SK-N-SH (cell line): ENCODE measurements at regions not wholly inside any gene's neighbourhood (a gene's known extent, or its start where the extent isn't known, plus 50 kb on each side); places are given as distances from the start of the nearest gene placed in this dataset.

ENCODE experiments used
- CHD2 ChIP-seq: fragments of 150-350 bp; IDR thresholded peaks from 2 replicates; pipeline ENCODE4 v1.6.1; 2018; ENCODE audit warnings: low read length; ENCODE audit not compliant: partially characterized antibody
- ELF1 ChIP-seq: IDR thresholded peaks from 2 replicates; pipeline ENCODE4 v1.4.0; 2012
- EP300 ChIP-seq, 2 experiments: IDR thresholded peaks; 2 replicates each; pipeline versions ENCODE4 v1.4.0 to v1.6.1; 2012; ENCODE audit warnings: borderline replicate concordance in 1 of 2, low read depth in 1 of 2, low read length in 1 of 2
- NRF1 ChIP-seq: IDR thresholded peaks from 2 replicates; pipeline ENCODE4 v1.6.1; 2012; ENCODE audit warnings: low read depth, mild to moderate bottlenecking, low read length
- POLR2AphosphoS5 ChIP-seq: IDR thresholded peaks from 2 replicates; pipeline ENCODE4 v1.6.1; 2012; ENCODE audit warnings: low read depth, low read length
- RCOR1 ChIP-seq: fragments of 150-350 bp; IDR thresholded peaks from 2 replicates; pipeline ENCODE4 v1.6.1; 2017; ENCODE audit warnings: antibody characterized with exemption, low read length
- SMC3 ChIP-seq: IDR thresholded peaks from 2 replicates; pipeline ENCODE4 v1.6.1; 2012; ENCODE audit warnings: low read depth, low read length, improper control_type of control experiment
- TAF1 ChIP-seq: IDR thresholded peaks from 2 replicates; pipeline ENCODE4 v1.6.1; 2012; ENCODE audit warnings: low read depth, mild to moderate bottlenecking, low read length, moderate library complexity, borderline replicate concordance
- YY1 ChIP-seq: IDR thresholded peaks from 2 replicates; pipeline ENCODE4 v1.4.0; 2012; ENCODE audit warnings: low read depth, mild to moderate bottlenecking
- TF ChIP-seq, protein P1 (sequence below): fragments of 200-600 bp; sonication (generic); IDR thresholded peaks from 2 replicates; pipeline ENCODE4 v1.6.1; 2017; ENCODE audit warnings: antibody characterized with exemption, mild to moderate bottlenecking, moderate library complexity

DNA sequence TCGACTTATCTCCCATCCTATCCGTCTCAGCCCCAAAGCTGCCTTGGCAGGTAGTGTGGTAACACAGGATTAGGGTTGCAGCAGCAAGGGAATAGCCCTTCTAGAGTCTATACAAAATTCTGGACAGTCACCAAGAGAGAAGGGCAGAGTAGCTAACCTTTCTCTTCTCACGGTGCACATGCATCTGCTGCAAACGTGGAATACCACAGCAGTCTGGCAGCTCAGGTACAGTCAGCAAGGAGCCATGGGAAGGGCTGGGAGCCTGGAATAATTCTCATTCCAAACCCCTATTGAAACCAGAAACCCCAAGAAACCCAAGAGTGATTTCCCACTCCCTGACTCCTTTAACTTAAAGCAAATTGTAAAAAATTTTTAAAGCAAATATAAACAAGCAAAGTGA, 92.3 kb upstream of the THRB start:
- TF ChIP-seq YY1 (no peak), CHD2 (no peak), SMC3 (no peak), EP300 (IDR thresholded peaks at IDR 0.05; ENCODE audit: borderline replicate concordance in 1 of 2, low read depth in 1 of 2, low read length in 1 of 2) (no peak), NRF1 (no peak), RCOR1 (no peak), POLR2AphosphoS5 (no peak), ELF1 (no peak), TAF1 (no peak)
- TF ChIP-seq, protein P1, sequence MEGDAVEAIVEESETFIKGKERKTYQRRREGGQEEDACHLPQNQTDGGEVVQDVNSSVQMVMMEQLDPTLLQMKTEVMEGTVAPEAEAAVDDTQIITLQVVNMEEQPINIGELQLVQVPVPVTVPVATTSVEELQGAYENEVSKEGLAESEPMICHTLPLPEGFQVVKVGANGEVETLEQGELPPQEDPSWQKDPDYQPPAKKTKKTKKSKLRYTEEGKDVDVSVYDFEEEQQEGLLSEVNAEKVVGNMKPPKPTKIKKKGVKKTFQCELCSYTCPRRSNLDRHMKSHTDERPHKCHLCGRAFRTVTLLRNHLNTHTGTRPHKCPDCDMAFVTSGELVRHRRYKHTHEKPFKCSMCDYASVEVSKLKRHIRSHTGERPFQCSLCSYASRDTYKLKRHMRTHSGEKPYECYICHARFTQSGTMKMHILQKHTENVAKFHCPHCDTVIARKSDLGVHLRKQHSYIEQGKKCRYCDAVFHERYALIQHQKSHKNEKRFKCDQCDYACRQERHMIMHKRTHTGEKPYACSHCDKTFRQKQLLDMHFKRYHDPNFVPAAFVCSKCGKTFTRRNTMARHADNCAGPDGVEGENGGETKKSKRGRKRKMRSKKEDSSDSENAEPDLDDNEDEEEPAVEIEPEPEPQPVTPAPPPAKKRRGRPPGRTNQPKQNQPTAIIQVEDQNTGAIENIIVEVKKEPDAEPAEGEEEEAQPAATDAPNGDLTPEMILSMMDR = no peak
